Transverse colon (tissue), 4 donors: ENCODE measurements at regions not wholly inside any gene's neighbourhood (a gene's known extent, or its start where the extent isn't known, plus 50 kb on each side); places are given as distances from the start of the nearest gene placed in this dataset.

Experiments used
- POLR2AphosphoS5 ChIP-seq, 3 donors: sonication (generic); formaldehyde crosslinking; IDR thresholded peaks; one replicate each; pipeline ENCODE4 v1.6.1; 2016; ENCODE audit warnings: antibody characterized with exemption in 3 of 3
- TF ChIP-seq, protein P1 (sequence below), 5 experiments: fragments of 200-600 bp in 3 of 5; fragments of 450-650 bp in 2 of 5; sonication (generic) in 3 of 5; IDR thresholded peaks; 1 replicate in 2 of 5; 2 replicates in 3 of 5; pipeline ENCODE4 v1.5.1; 2016 to 2017; ENCODE audit warnings: antibody characterized with exemption in 5 of 5, inconsistent platforms in 3 of 5, mild to moderate bottlenecking in 2 of 5, moderate library complexity in 1 of 5

DNA sequence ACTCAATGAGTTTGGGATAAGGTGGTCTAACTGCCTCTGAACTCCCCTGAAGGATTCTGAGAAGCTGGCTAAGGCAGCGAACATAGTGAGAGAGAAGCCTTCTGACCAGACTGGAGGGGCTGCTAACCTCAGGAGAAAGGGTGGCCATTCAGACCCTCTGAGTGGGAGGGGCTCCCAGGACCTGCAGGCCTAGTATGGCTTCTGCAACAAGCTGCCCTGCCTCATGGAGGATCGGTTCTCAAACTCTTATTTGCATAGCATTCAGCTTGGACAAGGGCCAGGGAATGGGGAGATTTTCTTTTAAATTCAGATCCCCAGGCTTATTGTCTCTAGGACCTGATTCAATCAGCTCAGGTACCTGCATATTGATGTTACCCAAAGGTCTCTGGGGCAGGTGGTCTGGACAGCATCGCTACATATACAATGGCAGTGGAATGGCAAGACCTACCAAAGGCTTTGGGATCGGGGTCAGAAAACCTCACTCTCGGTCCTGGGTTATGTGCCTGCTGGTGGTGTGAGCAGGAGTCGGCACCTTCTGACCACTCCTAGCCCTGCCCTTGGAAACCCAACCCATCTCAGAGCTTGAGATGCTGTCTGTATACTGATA lies 599.1 kb downstream of the BRD1 start:
- TF ChIP-seq, protein P1, sequence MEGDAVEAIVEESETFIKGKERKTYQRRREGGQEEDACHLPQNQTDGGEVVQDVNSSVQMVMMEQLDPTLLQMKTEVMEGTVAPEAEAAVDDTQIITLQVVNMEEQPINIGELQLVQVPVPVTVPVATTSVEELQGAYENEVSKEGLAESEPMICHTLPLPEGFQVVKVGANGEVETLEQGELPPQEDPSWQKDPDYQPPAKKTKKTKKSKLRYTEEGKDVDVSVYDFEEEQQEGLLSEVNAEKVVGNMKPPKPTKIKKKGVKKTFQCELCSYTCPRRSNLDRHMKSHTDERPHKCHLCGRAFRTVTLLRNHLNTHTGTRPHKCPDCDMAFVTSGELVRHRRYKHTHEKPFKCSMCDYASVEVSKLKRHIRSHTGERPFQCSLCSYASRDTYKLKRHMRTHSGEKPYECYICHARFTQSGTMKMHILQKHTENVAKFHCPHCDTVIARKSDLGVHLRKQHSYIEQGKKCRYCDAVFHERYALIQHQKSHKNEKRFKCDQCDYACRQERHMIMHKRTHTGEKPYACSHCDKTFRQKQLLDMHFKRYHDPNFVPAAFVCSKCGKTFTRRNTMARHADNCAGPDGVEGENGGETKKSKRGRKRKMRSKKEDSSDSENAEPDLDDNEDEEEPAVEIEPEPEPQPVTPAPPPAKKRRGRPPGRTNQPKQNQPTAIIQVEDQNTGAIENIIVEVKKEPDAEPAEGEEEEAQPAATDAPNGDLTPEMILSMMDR (IDR thresholded peaks at IDR 0.05), result no peak
- no peak for TF ChIP-seq POLR2AphosphoS5 (IDR thresholded peaks at IDR 0.05)
